OCI-LY1 (cell line): ENCODE measurements at regions not wholly inside any gene's neighbourhood (a gene's known extent, or its start where the extent isn't known, plus 50 kb on each side); places are given as distances from the start of the nearest gene placed in this dataset.

ENCODE experiments used
- H2AFZ ChIP-seq: fragments of 200-600 bp; sonication (generic), shearing (Covaris generic); 2 replicates; pipeline ENCODE4 v1.6.0; 2014; ENCODE audit warnings: antibody characterized with exemption, mild to moderate bottlenecking, low read length
- H3F3A ChIP-seq: fragments of 200-600 bp; sonication (generic), shearing (Covaris generic); 2 replicates; pipeline ENCODE4 v1.6.0; 2014; ENCODE audit warnings: mild to moderate bottlenecking, antibody characterized with exemption, low read length, moderate library complexity; ENCODE audit not compliant: insufficient read depth
- H3K27ac ChIP-seq: fragments of 200-600 bp; sonication (generic); 2 replicates; pipeline ENCODE4 v1.5.1; 2014; ENCODE audit warnings: low read length, mixed run types, mild to moderate bottlenecking, low read depth; ENCODE audit not compliant: poor library complexity, severe bottlenecking
- H3K27me3 ChIP-seq: fragments of 200-600 bp; sonication (generic); 2 replicates; pipeline ENCODE4 v1.6.0; 2014; ENCODE audit warnings: antibody characterized with exemption, mild to moderate bottlenecking, low read length, moderate library complexity; ENCODE audit not compliant: insufficient read depth
- H3K36me3 ChIP-seq: fragments of 200-600 bp; sonication (generic); 2 replicates; pipeline ENCODE4 v1.6.1; 2014; ENCODE audit warnings: mild to moderate bottlenecking, antibody characterized with exemption, low read length, moderate library complexity, mixed read lengths; ENCODE audit not compliant: insufficient read depth
- H3K4me1 ChIP-seq: fragments of 200-600 bp; sonication (generic); 2 replicates; pipeline ENCODE4 v1.5.1; 2014; ENCODE audit warnings: mild to moderate bottlenecking, low read length, moderate library complexity; ENCODE audit not compliant: insufficient read depth, severe bottlenecking
- H3K4me2 ChIP-seq: fragments of 200-600 bp; sonication (generic), shearing (Covaris generic); 2 replicates; pipeline ENCODE4 v1.6.1; 2014; ENCODE audit warnings: low read length
- H3K4me3 ChIP-seq: fragments of 200-600 bp; sonication (generic); 2 replicates; pipeline ENCODE4 v1.5.1; 2014; ENCODE audit warnings: low read length, low read depth, mild to moderate bottlenecking, mixed read lengths; ENCODE audit not compliant: poor library complexity, severe bottlenecking
- H3K79me2 ChIP-seq: fragments of 200-600 bp; shearing (Covaris generic); 2 replicates; pipeline ENCODE4 v1.6.1; 2016; ENCODE audit warnings: mixed run types, low read length, mixed read lengths; ENCODE audit not compliant: insufficient read depth
- H3K9ac ChIP-seq: fragments of 200-600 bp; sonication (generic), shearing (Covaris generic); 2 replicates; pipeline ENCODE4 v1.6.1; 2014; ENCODE audit warnings: mild to moderate bottlenecking, low read length, mixed read lengths
- H3K9me2 ChIP-seq: fragments of 200-600 bp; sonication (generic), shearing (Covaris generic); 2 replicates; pipeline ENCODE4 v1.6.1; 2014; ENCODE audit warnings: low read depth, mild to moderate bottlenecking, low read length, mixed read lengths
- H3K9me3 ChIP-seq: fragments of 200-600 bp; shearing (Covaris generic); 2 replicates; pipeline ENCODE4 v1.6.1; 2014; ENCODE audit warnings: low read length, mixed read lengths
- H4K20me1 ChIP-seq: fragments of 200-600 bp; sonication (generic), shearing (Covaris generic); 2 replicates; pipeline ENCODE4 v1.6.0; 2016; ENCODE audit warnings: mild to moderate bottlenecking, low read length; ENCODE audit not compliant: insufficient read depth
- EZH2 ChIP-seq: fragments of 200-600 bp; sonication (generic), shearing (Covaris generic); IDR thresholded peaks from 2 replicates; pipeline ENCODE4 v1.8.0; 2017; ENCODE audit warnings: borderline replicate concordance, mixed run types, mild to moderate bottlenecking, antibody characterized with exemption, low read length, moderate library complexity, mixed read lengths
- TF ChIP-seq, protein P1 (sequence below): fragments of 200-600 bp; sonication (generic), shearing (Covaris generic); IDR thresholded peaks from 2 replicates; pipeline ENCODE4 v1.5.1; 2017; ENCODE audit warnings: mild to moderate bottlenecking, antibody characterized with exemption, low read length, moderate library complexity, mixed read lengths

DNA sequence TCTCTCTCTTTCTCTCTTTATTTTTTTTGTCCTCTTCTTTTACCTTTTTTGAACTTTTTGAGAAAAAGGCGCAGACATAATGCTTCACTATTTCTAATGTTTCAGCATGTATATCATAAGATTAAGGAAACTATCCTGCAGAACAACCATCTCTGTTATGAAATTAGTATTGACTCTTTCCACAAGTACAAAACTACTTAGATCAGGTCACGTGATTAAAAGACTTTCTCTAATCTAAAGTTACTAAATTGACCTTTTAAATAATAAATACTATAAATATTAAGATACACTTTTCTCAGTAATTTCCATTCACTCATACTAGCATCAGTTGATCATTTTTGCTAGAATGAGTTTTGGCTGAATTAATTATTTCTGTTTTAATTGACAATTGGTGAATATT lies 844.5 kb upstream of the LRFN5 start:
- H3K9me3 ChIP-seq = no peaks in the 10 kb centered on the region
- H3K4me2 ChIP-seq = no peak overlapping the region
- no peak overlapping the region for H3K27ac ChIP-seq
- no peak overlapping the region for H3K9ac ChIP-seq
- H3K27me3 ChIP-seq = no peaks in the 10 kb centered on the region
- H3K36me3 ChIP-seq = no peaks in the 10 kb centered on the region
- H3K9me2 ChIP-seq = no peaks in the 10 kb centered on the region
- H3K4me3 ChIP-seq = no peak overlapping the region
- no peak for TF ChIP-seq EZH2
- TF ChIP-seq, protein P1, sequence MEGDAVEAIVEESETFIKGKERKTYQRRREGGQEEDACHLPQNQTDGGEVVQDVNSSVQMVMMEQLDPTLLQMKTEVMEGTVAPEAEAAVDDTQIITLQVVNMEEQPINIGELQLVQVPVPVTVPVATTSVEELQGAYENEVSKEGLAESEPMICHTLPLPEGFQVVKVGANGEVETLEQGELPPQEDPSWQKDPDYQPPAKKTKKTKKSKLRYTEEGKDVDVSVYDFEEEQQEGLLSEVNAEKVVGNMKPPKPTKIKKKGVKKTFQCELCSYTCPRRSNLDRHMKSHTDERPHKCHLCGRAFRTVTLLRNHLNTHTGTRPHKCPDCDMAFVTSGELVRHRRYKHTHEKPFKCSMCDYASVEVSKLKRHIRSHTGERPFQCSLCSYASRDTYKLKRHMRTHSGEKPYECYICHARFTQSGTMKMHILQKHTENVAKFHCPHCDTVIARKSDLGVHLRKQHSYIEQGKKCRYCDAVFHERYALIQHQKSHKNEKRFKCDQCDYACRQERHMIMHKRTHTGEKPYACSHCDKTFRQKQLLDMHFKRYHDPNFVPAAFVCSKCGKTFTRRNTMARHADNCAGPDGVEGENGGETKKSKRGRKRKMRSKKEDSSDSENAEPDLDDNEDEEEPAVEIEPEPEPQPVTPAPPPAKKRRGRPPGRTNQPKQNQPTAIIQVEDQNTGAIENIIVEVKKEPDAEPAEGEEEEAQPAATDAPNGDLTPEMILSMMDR = no peak
- no peaks in the 10 kb centered on the region for H4K20me1 ChIP-seq
- H3K79me2 ChIP-seq = no peaks in the 10 kb centered on the region
- H2AFZ ChIP-seq = peak overlapping the region; percentile 34; the same call in 1 of the 2 replicates
- no peaks in the 10 kb centered on the region for H3K4me1 ChIP-seq
- no peaks in the 10 kb centered on the region for H3F3A ChIP-seq

DNA sequence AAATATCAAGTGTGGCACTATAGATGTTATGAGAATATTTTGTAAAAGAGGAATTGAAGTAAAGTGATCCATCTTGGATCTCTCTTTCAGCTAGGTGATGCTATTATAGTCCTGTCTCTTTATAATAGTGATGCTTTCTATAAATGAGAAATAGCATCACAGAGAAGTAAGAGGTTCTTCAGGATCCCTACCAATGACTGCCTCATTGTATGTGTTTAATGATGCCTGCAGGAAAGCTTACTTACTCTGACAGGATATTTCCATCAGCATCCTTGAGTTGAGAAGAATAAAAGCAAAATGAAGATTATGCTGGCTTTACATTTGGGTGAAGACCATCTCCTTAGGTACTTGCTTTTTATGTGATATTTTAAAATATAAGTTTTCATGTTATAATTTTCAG lies 846.0 kb upstream of the LRFN5 start:
- Histone ChIP-seq H3K79me2 (no peaks in the 10 kb centered on the region), H3K27ac (no peak overlapping the region), H3F3A (no peaks in the 10 kb centered on the region), H3K9me2 (no peaks in the 10 kb centered on the region), H2AFZ (no peak overlapping the region), H3K27me3 (no peaks in the 10 kb centered on the region), H3K9me3 (no peaks in the 10 kb centered on the region), H3K36me3 (no peaks in the 10 kb centered on the region), H3K9ac (no peak overlapping the region), H3K4me2 (no peak overlapping the region), H3K4me3 (no peak overlapping the region), H3K4me1 (no peaks in the 10 kb centered on the region), H4K20me1 (no peaks in the 10 kb centered on the region)
- TF ChIP-seq EZH2 = no peak

DNA sequence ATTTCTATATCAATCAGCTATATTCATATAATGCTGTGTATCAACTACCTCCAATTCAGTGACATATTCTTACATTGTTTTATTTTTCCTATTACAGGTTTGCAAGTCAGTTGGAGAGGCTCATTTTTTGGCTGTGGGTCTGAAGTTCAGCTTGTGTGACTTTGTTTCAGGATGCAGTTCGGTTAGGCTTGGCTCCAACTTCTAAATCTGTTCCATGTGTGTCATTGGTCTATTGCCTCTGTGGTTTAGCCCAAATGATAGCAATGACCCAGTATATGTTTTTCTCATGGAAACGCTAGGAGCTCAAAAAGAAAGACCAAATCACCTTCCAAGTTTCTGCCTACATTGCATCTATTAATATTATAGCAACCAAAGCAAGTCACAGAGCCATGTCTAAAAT lies 848.6 kb upstream of the LRFN5 start:
- Histone ChIP-seq H3K79me2 (no peaks in the 10 kb centered on the region), H3K4me1 (no peaks in the 10 kb centered on the region), H4K20me1 (no peaks in the 10 kb centered on the region), H3K9ac (no peak overlapping the region), H3K9me3 (no peaks in the 10 kb centered on the region), H3F3A (no peaks in the 10 kb centered on the region), H3K36me3 (no peaks in the 10 kb centered on the region), H3K9me2 (no peaks in the 10 kb centered on the region), H3K27me3 (no peaks in the 10 kb centered on the region), H3K4me3 (no peak overlapping the region), H3K27ac (no peak overlapping the region), H3K4me2 (no peak overlapping the region), H2AFZ (no peak overlapping the region)
- TF ChIP-seq EZH2 = no peak
- TF ChIP-seq, protein P1 = no peak

DNA sequence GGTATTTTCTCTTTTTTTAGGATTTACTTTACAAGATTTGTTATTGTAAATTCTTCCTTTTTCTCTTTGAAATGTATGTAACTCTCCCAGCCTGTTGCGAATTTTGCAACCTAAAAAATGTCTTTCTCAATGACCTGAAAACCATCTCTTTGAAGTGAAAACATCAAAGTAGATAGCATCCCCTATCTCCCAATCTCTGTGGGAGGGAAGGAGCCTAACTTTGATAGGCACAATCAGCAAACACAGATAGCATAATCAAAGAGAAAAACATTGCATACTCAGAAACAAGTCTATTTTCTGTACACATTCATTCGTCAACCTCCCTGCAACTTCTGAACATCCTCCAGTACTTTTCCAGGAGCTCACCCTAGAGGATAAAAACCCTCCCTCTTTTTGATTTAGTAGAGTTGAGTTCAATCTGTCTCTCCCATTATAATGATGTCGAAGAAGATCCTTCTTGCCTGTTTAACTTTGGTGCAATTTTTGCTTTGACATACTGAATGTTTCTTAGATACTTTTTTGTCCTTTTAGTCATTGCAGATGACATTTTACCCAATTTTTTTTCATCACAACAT lies 849.2 kb upstream of the LRFN5 start:
- Histone ChIP-seq H3K27ac (no peak overlapping the region), H3K9me2 (no peaks in the 10 kb centered on the region), H2AFZ (no peak overlapping the region), H3K9ac (no peak overlapping the region), H3K79me2 (no peaks in the 10 kb centered on the region), H3F3A (no peaks in the 10 kb centered on the region), H3K4me1 (no peaks in the 10 kb centered on the region), H3K27me3 (no peaks in the 10 kb centered on the region), H4K20me1 (no peaks in the 10 kb centered on the region), H3K4me2 (no peak overlapping the region), H3K9me3 (no peaks in the 10 kb centered on the region), H3K4me3 (no peak overlapping the region), H3K36me3 (no peaks in the 10 kb centered on the region)
- TF ChIP-seq, protein P1 = no peak
